GM20000 (cell line): ENCODE measurements at regions not wholly inside any gene's neighbourhood (a gene's known extent, or its start where the extent isn't known, plus 50 kb on each side); places are given as distances from the start of the nearest gene placed in this dataset.

Experiments
- DNase-seq: peaks from one replicate; pipeline ENCODE4 v3.0.0; 2012; ENCODE audit warnings: low spot score
- CTCF ChIP-seq: IDR thresholded peaks from 2 replicates; pipeline ENCODE4 v1.5.1; 2012; ENCODE audit warnings: mild to moderate bottlenecking, control low read depth; ENCODE audit errors: extremely low read depth, missing control alignments

- TF ChIP-seq CTCF: no peak
- DNase-seq: no peak
Observed at GRCh38 chr13:50188696-50189095, 173.5 kb downstream of the KCNRG start.

GRCh38 chr13:50189450-50189849 is 174.2 kb downstream of the KCNRG start:
- DNase-seq: no peak
- no peak for TF ChIP-seq CTCF

- no peak for DNase-seq
Observed at GRCh38 chr13:50191004-50191403, 175.8 kb downstream of the KCNRG start.

GRCh38 chr13:50192272-50192813 is 177.1 kb downstream of the KCNRG start:
- TF ChIP-seq CTCF: no peak
- DNase-seq: no peak

More at GRCh38 chr13:50191004-50191403, 175.8 kb downstream of the KCNRG start:
- TF ChIP-seq CTCF: no peak

GRCh38 chr13:50195045-50195444 is 179.8 kb downstream of the KCNRG start:
- no peak for TF ChIP-seq CTCF
- no peak for DNase-seq

GRCh38 chr13:50196118-50196517 is 180.9 kb downstream of the KCNRG start:
- TF ChIP-seq CTCF: no peak
- no peak for DNase-seq

- no peak for DNase-seq
- TF ChIP-seq CTCF: no peak
Observed at GRCh38 chr13:50197705-50198104, 182.5 kb downstream of the KCNRG start.

GRCh38 chr13:50198508-50198907 is 183.3 kb downstream of the KCNRG start:
- TF ChIP-seq CTCF: no peak
- no peak for DNase-seq
